ENCODE measurements at regions not wholly inside any gene's neighbourhood (a gene's known extent, or its start where the extent isn't known, plus 50 kb on each side); places are given as distances from the start of the nearest gene placed in this dataset.
"Not testable (repeated sequence)": the region's sequence is repeated elsewhere in the genome, so short reads cannot be mapped to it uniquely, and the experiment has no call there.

DNA sequence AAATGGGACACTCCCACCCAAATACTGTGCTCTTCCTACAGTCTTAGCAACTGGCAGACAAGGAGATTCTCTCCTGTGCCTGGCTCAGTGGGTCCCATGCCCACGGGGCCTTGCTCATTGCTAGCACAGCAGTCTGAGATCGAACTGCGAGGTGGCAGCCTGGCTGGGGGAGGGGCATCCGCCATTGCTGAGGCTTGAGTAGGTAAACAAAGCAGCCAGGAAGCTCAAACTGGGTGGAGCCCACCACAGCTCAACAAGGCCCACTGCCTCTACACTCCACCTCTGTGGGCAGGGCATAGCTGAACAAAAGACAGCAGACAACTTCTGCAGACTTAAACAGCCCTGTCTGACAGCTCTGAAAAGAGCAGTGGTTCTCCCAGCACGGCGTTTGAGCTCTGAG lies 174.8 kb downstream of the COL12A1 start:
- DNase-seq = not testable (repeated sequence)

DNA sequence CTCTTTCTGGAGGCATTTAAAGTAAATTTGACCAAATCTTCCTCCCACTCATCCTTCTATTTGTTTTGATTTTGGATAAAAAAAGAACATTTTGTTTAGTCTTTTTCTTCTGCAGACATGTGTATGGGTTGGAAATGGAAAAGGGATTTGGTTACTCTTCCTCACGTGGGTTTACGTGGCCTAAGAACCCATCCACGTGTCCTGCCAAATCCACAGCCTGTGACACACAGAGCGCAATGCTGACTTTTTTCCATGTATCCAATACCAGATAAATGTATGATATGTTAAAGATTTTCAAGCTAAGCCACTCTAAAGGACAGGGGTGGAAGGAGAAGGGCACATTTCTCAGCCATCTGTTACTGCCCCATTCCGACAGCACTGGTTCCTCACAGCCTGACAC lies 176.5 kb downstream of the COL12A1 start:
- DNase-seq = no peak

DNA sequence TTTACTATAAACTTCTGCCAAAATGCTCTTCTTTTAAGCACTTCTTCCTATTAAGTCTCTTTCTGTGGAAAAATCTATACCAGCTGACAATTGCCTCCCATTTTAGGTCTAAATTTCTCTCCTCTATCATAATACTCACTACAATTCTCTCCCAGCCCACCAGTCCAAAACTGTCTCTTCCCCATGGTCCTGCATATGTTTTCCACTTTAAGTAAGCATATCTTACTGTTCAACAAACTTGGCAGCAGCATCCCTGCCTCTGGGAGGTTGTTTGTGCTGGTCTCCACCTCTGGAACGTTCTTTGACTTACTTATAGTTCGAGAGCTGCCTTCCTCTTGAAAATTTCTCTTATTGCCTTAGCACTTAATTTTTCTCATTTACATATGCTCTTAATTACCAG lies 180.5 kb downstream of the COL12A1 start:
- DNase-seq = peak; percentile 44

DNA sequence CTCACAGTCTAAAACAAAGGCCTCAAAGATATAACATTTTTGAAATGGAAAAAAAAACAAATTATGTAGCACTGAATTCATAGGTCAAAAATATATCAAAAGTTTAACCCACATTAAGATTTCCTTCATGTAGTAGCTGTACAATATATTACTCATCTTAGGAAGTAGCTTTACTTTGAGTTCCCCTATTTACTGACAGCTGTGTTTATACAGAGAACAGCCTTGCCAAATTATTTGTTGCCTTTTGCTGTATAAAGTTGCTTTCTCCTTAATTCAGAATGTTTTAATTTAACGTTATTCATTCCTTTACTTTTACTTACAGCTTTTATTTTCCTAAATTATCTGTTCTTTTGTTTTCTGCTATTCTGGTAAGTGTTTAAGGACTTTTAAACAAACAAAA lies 181.0 kb downstream of the COL12A1 start:
- DNase-seq = no peak

DNA sequence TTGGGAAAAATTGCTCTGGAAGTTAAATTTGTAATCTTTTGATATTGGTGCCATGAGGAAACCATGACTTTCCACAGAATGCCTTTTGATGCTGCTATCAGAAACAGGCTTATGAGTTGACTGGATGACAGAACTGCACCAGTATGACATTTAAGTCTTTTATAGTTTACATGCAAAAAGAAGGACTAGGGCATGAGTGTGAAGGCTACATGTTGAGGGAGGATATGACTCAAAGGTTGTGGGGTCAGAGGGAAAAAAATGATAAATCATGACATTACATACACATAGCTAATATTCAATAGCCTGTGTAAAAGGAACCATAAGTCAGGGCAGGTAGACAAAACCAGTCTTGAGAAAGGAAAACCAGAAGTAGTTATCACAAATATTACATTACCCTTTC lies 182.2 kb downstream of the COL12A1 start:
- DNase-seq = no peak

DNA sequence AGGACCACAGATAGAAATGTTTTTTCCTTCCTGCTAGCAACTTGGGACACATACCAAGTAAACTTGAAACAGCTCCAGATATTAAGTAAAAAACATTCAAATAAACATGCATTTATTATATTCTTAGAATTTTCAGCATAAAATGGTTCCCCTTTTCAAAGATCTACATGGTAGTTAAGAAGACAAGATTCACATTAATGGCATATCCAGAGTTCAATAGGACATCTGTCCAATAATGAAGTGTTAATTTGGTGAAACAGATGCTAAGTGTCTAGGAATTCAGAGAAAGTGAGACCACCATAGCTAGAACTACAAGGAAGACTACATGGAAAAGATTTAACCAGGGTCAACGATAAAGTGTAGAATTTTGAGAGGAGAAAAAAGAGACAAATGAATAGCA lies 184.9 kb downstream of the COL12A1 start:
- DNase-seq = no peak

DNA sequence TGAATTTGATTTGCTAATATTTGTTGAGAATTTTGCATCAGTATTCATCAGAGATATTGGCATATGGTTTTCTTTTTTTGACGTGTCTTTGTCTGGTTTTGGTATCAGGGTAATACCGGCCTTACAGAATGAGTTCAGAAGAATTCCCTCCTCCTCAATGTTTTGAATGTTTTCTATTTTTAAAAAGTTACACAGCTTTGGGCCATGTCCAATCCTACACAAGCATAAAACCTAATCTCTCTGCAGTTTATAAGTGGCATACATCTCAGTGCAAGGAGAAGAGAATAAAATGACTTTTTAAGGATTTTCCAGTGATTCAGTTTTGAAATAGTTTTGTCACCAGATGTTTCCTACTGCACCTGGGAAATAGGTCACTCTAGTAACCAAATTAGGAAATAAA lies 185.5 kb downstream of the COL12A1 start:
- DNase-seq = no peak

DNA sequence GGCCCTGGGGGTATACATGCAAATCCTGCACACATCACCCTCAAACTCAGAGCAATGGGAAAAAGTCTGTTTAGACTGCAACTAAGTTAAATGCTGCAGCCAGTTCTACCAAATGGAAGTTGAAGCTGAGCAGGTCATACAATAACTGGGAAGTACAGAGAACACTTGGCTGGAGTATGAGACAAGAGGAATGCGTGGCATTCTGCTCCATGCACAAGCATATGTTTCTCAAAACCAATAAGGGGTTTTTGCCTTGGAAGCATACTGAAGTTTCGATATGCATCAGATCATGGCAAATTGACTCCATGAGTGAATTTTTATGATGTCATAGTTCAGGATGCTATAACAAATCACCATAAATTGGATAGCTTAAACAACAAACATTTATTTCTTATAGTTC lies 193.8 kb downstream of the COL12A1 start:
- DNase-seq = no peak

DNA sequence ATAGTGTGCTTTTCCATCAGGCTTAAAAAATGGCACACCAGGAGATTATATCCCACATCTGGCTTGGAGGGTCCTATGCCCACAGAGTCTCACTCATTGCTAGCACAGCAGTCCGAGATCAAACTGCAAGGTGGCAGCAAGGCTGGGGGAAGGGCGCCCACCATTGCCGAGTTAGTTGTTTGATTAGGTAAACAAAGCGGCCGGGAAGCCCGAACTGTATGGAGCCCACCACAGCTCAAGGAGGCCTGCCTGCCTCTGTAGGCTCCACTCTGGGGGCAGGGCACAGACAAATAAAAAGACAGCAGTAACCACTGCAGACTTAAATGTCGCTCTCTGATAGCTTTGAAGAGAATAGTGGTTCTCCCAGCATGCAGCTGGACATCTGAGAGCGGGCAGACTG lies 201.9 kb downstream of the COL12A1 start:
- DNase-seq = not testable (repeated sequence)

DNA sequence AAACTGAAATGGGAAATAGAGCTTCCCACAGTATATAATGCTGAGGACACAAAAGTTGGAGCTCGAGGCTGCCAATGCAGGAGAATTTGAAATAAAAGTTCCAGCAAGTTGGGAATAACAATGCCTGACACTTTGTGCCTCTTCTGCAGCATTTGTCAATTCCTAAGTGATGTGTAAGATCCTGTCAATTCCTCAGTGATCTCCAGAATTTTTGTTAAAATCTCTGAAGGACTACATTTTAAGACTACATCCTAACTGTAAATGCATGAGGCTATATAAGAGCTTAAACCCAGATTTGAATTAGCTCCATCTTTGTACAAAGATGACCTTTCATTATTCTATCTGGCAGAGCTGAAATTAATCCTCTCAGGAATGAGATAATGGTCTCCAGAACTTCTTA lies 208.2 kb downstream of the COL12A1 start:
- DNase-seq = peak; percentile 44

DNA sequence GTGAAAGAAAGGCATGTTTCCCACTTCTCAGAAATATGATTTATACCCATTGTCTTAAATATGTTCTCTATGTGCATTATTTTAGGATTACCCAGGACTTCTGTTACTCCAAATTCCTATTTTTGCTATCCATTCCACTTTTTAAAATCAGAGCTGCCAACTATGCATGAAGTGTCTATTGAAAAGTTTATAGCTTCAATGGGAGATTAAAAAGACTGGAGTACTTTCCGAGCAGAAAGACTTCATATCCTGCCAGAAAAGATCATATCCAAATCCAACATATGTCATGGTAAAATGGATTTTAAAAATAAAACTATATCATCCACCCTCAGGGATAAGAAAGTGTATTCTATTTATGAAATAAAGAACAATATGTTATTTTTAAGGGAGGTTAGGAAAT lies 212.7 kb downstream of the COL12A1 start:
- peak; percentile 67 for DNase-seq

DNA sequence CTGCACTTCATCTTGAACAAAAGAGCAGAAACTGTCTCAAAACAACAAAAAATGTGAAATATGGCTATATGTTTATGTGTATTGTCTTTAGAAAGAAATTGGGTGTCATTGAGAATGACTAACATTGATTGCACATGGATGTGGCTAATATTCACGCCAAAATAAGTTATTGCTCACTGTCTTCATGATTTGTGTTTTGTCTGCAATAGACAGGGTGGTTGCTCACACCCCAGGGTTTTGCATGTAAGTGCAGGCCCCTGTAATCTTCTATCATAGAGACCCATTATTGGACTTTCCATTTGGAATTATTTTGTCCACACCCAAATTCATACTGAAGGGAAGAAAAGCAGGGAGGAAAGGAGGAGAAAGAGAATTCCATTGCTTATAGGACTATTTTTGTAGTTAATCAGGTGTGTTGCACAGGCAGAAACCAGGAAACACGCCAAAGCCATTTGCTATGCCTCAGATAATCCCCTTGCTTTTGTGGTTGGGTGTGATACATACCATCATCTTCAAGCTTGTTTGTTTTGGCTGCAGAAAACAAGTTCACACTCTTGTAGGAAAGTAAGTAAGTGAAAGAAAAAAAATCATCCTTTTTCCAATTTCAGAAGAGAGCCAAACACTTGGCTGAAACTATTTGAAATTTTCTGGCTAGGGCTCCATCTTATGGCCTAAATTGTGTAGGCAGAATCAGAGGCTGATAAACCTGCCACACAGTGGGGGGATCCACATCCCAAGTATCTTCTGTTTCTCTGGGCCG lies 214.1 kb downstream of the COL12A1 start:
- peak; percentile 62 for DNase-seq

DNA sequence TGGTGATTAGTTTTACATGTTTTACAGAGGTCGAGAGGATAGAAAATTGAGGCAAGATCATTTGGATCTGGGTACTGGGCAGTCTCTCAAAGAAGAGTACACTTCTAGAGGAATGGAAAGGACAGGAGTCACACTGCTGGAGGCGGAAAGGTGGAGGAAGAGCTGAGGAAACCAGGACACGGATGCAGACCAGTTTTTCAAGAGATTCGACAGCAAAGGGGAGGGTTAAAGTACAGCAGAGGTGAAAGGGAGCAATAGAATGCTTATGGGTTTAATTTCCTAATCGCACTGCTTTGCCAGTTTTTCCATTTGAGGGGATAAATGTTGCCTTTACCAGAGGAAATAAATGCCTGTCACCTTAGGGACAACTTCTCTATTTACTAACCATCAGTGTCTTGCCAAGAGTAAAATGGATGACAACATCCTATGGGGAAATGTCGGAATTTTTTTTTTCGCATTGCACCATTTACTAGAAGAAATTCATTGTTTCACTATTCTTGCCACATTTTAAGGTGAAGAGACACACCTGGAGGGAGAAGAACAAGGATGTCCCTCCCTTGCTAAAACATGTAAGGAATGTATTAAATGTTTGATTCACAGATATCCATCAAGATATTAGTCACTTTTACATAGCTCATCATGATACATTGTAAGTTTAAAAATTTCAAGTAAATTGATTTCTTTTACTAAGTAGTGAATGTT lies 226.6 kb downstream of the COL12A1 start:
- no peak for DNase-seq

DNA sequence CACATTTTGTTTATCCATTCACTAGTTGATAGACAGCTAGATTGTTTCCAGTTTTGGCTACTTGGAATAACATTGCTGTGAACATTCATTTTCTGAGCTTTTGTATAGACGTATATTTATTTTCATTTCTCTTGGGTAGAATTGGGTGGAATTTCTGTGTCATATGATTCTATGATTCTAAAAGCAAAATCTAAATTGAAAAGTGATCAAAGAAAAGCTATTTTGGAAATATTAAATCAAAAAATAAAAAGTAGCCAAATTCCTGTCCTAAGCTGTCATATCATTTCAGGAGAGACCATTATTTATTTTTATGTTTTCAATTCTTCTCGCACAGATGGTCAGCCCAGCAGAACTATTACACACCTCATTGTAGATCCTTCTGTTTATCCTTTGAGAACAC lies 229.2 kb downstream of the COL12A1 start:
- no peak for DNase-seq

DNA sequence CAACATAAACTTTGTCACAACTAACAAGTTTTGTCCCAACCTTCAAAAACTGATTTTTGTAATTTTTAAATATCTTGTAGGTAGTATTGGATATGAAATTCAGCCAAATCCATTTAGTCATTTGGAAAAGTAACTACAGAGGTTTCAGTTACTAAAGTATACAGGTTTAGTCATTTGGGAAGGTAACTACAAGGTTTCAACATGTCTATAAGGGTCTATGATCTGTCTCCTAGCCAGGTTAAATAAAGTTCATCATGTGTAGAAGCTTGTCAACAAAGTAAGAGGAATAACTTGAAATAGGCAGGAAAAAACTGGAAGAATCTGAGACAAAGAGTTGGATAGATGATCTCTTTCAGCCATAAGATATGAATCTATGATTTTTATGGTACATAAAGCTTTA lies 229.8 kb downstream of the COL12A1 start:
- no peak for DNase-seq

DNA sequence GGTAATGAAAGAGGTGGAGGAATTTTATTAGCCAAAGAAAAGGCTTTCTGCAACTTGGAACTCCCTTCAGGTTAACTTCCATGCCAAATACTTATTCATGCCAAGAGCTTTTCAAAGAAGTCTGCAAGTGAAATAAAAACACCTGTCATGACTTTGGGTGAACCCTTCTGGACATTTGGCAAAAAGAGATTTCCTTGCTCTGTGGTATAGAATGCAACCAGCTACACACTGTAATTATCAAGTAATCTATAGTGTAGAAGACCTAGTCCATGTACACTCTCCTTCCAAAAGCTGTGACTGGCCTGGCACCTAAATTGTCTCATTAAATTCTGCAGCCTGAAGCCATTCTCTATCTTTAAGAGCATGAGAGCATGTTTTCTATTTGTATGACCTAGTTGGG lies 232.3 kb downstream of the COL12A1 start:
- no peak for DNase-seq

DNA sequence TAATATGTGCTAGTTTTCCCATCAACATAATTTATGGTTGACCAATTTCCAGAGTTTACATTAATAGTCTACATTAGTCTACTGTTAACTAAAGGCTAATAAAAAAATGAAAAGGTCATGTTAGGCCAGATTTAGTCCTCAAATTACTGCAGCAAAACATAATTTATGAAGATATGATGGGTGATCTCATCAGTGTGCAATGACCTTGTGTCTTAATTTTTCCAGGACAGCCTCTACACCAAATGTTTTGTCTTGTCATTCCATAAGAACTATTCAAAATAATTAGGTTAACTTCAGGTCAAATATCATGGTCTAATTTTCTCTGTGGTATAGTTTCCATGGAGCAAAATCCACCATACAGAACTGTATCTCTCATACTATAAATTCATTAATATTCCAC lies 234.2 kb downstream of the COL12A1 start:
- DNase-seq = no peak

DNA sequence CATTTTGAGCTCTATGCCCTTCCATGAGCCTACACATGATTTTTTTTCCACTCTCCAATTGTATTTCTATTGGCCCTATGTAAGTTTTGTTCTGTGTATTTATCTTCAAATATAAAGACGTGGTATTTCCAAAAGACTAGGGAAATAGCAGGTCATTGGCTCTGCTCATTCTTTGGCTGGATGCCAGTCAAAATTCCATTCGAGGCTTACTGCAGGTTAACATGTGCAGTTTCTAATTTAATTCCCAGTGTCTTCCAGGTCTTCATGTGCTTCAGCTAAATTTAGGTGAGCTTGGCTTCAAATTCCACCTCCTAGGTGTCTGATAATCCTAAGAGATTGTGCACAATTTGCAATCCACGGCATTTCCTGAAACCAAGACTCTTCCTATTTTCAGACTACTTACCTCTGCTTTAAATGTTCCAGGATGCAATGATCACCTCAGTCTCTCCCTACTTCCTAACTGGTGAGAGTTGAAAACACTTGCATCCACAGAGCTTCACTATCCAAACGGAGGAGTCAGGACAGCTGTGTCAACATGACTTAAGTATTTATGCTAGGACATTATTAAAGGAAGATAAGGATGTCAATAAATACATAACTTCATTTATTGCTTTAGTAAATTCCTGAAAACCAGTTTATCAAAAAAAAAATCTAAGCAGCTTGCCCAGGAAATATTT lies 236.1 kb downstream of the COL12A1 start:
- DNase-seq = no peak

DNA sequence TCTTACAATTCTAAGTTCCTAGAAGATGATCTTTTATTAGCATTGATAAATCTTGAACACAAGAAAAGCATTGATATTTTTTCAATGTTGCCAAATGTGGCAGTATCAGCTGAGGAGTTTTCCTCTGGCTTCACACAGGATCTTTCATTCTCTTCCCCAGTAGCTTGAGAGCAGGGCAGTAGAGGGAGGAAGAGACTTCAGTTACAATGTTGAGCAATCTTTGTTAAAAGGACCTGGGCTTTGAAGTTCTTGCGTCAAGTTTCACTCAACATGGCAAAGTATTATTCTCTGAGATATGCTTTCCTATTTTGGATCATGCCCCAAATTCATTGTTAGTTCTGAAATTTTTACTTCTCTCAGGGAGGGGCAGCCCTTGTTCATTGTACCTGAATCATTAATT lies 238.0 kb downstream of the COL12A1 start:
- no peak for DNase-seq

DNA sequence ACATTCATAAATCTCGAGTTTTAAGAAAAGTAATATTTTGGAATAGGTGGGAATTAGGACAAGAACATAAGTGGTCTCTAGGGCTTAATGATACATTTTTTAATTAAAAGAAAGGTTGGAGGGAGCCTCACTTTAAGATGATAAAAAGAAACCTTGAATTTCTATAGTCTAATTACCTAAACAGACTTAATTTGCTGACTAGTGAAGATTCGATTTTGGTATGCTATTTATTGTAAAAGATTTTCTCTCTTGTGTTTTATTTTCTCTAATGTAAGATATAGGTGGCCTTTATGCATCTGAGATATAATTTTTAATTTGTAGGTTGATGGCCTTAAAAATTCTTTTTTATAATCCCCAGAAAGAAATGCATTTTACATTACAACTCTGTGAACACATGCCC lies 239.1 kb downstream of the COL12A1 start:
- no peak for DNase-seq

DNA sequence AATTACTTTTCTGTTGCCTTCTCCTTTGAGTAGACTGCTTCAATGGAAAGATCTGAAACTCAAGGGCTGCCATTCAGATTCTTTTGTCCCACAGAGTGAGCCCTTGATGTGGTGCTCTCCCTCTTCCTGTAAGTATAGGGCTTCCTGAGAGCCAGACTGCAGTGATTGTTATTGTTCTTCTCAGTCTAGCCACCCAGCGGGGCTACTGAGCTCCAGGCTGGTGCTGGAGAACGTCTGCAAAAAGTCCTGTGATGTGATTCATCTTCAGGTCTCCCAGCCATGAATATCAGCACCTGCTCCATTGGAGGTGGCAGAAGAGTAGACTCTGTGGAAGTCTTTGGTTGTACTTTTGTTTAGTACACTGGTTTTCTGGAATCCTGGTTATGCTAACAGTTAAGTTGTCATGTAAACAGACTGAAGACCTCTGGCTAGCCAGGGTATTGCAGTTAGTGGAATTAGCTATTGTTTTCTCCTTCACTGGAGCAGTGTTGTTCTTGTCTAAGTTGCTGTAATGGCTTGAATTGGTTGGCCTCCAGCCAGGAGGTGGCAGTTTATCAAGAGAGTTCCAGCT lies 240.9 kb downstream of the COL12A1 start:
- no peak for DNase-seq

DNA sequence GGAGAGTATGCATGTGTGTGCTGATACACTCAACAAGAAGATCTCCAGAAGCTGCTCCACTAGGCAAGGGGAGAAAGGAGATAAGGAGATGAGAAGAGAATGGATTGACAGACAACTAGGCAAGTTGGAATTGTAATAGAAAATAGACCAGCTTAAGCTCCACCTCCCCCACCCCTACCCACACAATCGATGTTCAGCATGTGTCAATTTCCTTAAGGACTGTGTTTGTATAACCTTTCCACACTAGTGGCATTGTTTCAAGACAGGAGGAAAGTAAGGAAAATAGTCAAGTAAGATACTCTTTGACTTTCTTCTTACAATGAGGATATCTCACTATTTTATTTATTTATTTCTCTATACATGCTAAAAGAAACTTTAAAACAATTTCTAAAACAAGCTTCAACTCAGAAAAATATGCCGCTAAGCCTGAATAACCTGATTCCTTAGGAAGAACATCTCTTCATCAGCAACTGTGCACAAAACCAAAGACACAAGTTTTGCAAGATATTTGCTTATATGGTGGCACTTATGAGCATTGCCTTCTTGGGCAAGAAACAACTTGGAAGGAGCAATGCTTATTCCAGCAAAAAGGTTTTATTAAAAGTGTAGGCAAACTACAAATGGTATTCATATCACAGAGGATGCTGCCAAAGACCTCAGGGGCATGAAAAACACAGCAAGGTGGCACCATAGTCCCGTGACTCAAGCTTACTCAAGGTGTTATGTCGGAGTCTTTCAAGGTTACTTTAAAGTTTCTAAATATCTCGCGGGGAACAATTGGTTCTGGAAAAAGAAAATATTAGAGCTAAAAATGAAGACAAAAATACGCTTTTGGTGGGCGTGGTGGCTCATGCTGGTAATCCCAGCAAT lies 249.1 kb downstream of the COL12A1 start:
- DNase-seq = no peak

Measured in muscle of arm (tissue), 1 donor.